ENCODE measurements at regions not wholly inside any gene's neighbourhood (a gene's known extent, or its start where the extent isn't known, plus 50 kb on each side); places are given as distances from the start of the nearest gene placed in this dataset.
"Not testable (repeated sequence)": the region's sequence is repeated elsewhere in the genome, so short reads cannot be mapped to it uniquely, and the experiment has no call there.

DNA sequence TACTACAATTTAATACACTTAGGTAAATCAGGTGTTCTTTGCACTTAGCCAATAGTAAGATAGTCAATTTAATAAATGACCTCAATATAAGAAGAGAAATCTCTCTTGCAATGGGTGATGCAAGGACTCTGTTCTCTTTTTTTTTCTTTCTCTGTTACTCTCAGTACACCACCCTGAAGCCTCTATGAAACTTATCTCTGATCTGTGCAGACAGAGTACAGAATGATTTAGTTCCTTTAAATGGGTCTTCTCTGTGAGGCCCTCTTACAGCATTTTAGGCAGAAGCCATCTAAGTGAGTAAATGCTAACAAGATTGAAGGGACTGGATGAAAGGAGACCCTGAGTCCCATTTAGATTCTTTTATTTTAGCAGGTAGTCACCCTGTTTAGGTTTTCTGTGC, 312.8 kb downstream of the RFPL4B start:
- no peak for DNase-seq

DNA sequence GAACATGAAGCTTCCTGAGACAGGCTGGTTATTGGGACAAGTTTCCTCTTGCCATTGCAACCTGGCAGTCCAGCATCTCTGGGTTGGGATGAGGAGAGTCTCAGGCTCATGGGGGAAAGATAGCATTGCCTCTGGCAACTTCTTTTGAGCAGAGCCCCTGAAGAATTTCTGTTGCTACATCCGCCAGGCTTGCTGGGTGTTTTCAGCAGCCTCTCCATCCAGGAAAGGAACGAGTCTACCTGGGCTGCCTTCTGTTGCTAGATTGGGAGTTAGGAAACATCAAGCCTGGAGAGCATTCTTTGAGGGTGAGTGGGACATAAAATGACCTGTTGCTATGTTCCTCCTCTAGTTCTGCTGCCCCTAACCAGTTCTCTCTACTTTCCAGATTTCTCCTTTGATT, 313.5 kb downstream of the RFPL4B start:
- no peak for DNase-seq

DNA sequence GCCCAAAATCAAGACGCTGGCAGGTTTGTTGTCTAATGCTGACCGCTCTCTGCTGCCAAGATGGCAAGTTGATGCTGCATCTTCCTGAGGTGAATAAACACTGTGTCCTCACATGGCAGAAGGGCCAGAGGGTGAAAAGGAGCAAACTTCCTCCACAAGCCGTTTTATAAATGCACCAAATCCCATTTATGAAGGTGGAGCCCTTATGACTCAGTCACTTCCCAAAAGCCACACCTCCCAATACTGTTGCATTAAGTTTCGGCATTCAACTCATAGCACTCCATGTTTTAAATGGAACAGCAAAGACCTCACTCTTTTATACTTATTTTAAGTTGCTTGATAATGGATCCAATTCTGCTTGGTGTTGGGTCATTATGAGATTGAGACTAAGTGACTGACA, 316.6 kb downstream of the RFPL4B start:
- DNase-seq: no peak

DNA sequence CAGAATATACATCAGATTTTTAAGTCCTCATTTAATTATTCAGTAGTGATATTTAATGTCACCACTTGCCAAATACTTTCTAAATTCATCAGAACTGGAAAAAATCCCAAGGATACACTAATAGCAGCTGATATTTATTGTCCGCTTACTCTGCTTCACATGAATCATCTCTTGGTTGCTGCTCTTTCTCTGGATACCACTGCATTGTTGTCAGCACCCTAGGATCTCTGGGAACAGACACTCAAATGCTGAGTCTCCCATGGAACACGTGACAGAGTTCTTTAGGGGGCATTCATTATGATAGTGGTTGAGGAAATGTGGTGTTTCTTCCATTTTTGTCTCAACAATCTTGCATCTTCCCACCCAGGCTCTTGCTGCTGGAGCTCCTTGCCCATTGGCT, 318.0 kb downstream of the RFPL4B start:
- no peak for DNase-seq

DNA sequence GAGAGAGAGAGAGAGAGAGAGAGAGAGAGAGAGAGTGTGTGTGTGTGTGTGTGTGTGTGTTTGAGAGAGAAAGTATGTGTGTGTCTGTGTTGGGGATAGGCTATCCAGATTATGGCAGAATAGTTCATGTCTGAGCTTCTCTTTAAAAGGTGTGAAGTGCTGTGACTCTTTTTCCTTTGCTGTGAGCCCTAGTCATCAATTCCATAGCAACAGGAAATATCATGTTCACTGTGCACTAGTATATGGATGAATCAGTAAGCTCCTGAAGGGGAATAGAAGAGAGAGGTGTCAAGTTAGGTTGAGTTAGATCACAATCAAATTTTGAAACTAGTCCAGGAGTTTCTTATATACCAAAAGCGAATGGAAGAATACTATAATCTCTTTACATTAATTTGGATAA, 318.7 kb downstream of the RFPL4B start:
- DNase-seq: no peak

DNA sequence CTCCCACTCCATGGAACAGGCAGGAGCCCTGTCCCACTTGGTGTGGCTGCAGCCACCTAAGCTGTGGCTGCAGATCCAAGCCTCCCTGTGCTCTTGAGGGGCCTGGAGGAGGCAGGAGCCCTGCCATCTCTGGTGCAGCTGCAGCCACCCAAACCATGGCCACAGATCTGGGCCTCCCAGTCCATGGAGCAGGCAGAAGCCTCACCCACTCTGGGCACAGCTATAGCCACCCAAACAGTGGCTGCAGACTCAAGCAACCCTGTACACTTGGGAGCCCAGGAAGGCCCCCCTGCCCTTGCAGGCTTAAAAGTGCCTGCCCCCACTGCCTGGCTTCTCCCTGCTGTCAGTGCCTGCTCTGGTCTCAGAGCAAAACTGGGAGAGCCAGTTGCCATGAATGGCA, 320.3 kb downstream of the RFPL4B start:
- DNase-seq: no peak

DNA sequence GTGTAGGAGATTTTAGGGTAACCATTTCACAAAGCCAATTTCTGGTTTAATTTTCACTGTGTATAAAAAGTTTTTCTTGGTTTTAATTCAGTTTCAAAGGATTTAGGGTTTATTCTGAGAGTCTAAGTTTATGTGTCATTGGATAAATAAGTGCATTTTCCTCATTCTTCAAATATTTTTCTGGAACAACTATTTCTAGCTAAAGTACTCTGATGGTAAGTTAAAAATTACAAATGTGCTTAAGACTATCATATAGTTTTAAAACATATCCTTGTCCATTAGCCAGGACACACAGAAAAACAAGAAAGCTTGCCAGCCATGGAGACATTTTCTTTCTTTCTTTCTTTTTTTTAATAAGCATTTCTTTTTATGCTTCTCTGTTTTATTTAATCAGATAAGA, 333.0 kb downstream of the RFPL4B start:
- no peak for DNase-seq

DNA sequence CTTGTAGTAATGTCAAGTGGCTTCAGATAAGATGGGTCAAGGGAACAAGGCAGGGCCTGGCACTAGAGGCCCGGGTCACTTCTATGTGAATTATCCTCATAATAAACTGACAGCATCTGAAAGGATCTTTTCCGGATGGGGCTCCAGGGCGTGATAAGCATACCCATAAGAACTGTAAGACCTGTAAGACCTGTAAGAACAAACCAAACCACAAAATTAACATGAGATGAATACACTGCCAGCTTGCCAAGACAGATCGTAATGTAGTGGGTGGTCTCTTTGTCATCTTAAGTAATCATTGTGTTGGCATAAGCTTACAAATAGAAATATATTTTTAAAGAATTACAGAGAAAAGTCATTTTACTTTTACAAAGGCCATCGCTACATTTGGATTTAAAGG, 334.9 kb downstream of the RFPL4B start:
- no peak for DNase-seq

DNA sequence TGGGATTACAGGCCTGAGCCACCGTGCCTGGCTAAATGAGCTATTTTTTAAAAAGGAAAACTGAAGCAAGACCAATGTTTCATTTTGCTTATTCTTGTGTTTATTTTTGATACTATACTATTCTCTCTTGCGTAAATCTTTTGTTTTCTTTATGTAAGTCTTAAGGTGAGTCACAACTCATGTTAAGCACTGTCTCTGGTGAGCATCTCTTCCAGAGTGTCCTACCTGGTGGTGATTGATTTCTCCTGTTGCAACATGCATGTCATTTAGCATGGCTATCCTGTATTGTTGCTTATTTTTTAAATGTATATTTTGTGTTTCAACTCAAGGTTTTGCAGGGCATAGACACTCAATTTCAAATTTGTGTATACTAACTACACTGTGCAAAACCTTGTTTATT, 336.0 kb downstream of the RFPL4B start:
- DNase-seq: no peak

DNA sequence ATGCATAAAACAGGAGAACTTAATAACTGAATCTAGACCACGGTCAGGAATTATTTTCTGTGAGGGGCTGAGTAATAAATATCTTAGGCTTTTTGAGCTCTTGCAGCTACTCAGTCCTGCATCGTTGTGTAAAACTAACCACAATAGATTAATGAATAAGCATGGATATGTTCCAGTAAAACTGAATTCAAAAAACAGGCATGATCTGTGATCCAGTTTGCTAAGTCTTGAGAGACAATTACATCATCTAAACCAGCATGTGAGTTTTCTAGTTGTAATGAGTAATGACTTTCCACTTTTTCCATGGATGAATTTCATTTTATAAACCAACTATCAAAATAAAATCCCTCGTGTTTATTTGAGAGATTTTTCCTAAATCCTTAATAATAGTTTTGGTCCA, 336.8 kb downstream of the RFPL4B start:
- no peak for DNase-seq

DNA sequence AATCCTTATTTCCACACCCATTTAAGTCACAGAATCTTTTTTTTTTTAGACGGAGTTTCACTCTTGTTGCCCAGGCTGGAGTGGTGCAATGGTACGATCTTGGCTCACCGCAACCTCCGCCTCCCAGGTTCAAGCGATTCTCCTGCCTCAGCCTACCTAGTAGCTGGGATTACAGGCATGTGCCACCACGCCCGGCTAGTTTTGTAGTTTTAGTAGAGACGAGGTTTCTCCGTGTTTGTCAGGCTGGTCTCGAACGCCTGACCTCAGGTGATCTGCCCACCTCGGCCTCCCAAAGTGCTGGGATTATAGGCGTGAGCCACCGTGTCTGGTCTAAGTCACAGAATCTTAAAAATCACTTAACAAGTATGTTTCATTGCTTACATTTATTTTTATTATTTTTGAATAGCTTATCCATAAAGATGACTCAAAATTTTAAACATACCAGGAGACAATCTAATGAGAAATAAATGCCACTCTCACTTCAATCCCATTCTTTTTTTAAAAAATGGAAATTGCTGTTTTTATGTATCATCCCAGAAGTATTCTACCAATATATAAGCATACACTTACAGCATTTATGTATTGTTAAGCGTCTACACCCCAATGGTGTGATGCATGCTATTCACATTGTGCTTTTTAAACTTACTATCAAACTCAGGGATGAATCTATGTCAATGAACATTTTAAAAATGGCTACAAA, 338.5 kb downstream of the RFPL4B start:
- DNase-seq: not testable (repeated sequence)

DNA sequence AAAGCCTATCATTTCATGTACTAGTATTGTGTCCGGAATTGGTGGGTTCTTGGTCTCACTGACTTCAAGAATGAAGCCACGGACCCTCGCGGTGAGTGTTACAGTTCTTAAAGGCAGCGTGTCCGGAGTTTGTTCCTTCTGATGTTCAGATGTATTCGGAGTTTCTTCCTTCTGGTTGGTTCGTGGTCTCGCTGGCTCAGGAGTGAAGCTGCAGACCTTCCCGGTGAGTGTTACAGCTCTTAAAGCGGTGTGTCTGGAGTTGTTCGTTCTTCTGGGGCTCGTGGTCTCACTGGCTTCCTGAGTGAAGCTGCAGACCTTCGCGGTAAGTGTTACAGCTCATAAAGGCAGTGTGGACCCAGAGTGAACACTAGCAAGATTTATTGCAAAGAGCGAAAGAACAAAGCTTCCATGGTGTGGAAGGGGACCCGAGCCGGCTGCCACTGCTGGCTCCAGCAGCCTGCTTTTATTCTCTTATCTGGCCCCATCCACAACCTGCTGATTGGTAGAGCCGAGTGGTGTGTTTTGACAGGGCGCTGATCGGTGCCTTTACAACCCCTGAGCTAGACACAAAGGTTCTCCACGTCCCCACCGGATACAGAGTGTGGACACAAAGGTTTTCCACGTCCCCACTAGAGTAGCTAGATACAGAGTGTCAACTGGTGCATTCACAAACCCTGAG, 341.5 kb downstream of the RFPL4B start:
- DNase-seq: peak; percentile 5

DNA sequence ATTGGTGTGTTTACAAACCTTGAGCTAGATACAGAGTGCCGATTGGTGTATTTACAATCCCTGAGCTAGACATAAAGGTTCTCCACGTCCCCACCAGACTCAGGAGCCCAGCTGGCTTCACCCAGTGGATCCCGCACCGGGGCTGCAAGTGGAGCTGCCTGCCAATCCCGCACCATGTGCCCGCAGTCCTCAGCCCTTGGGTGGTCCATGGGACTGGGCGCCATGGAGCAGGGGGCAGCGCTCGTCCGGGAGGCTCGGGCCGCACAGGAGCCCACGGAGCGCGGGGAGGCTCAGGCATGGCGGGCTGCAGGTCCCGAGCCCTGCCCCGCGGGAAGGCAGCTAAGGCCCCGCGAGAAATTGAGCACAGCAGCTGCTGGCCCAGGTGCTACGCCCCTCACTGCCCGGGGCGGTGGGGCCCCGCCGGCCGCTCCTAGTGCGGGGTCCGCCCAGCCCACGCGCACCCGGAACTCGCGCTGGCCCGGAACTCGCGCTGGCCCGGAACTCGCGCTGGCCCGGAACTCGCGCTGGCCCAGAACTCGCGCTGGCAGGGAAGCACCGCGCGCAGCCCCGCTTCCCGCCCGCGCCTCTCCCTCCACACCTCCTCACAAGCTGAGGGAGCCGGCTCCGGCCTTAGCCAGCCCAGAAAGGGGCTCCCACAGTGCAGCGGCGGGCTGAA, 342.2 kb downstream of the RFPL4B start:
- not testable (repeated sequence) for DNase-seq

DNA sequence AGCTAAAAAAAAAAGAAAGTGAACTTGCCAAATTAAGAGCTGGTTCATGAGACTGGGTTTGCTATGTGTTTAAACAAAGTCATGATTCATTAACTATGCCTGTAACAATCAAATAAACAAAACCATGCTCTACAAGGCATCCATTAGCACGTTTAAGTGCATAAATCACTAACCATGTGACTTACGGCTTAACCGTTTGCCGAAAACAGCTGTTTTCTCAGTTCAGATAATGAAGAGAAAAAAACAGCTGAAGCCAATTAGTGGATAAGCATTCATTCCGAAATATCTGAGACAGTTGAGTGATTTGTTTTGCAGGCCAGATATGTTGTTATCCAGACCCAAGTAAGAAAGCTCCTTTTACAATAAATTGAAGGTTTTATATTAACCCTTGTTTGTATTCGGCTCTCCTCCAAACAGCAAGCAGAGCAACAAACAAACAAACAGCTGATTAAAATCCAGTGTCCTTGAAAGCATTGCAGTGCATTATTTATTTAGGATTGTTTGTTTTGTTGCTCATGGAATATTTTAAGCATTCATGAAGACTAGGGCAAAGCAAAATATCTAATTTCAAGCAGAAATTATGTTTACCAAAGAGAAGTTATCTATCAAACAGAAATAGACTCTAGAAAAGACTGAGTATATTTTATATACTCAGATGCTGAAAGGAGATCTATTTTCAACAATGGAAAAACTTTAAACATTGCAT, 343.5 kb downstream of the RFPL4B start:
- peak; percentile 64 for DNase-seq

DNA sequence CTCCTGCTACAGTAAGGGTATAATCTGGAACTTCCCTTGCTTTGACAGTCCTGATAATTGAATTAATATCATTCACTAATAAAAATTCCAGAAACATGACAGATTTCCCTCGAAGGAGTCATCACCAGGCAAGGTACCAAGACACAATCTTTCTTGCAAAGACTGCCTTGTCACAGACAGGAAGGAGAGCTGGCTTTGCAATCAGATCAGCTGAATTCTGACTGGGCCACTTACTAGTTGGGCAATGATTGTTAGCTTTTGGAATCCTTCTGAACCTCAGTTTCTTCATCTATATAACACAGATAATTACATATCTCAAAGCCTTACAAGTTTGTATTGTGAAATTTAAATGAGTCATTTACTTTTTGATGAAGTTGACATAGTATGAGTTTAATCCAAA, 344.2 kb downstream of the RFPL4B start:
- DNase-seq: peak; percentile 4

DNA sequence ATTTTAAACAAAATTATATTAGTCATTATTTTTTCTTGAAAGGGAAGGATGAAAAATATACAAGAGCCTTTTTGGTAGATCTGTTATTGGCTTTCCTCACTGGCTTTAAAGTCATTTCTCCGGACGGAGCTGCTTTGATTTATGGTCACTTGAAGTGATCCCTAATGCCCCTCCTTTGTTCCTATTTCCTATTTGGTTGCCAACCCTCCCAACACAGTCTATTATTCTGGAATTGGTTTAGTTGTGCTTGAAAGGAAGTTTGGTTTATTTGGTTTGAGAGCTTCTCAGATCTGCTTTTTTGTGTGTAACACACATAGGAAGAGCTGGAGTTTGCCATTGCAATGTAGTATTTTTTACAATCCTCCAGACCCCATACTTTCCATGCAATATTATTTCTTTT, 347.9 kb downstream of the RFPL4B start:
- peak; percentile 17 for DNase-seq

DNA sequence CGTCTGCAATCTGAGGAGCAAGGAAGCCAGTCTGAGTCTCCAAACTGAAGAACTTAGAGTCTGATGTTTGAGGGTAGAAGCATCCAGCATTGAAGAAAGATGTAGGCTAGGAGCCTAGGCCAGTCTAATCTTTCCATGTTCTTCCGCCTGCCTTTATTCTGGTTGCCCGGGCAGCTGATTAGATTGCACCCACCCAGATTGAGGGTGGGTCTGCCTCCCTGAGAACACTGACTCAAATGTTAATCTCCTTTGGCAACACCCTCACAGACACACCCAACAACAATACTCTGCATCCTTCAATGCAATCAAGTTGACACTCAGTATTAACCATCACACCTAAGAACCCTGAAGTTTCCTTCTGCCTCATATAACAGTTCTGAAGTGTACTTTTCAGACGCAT, 350.1 kb downstream of the RFPL4B start:
- DNase-seq: no peak

DNA sequence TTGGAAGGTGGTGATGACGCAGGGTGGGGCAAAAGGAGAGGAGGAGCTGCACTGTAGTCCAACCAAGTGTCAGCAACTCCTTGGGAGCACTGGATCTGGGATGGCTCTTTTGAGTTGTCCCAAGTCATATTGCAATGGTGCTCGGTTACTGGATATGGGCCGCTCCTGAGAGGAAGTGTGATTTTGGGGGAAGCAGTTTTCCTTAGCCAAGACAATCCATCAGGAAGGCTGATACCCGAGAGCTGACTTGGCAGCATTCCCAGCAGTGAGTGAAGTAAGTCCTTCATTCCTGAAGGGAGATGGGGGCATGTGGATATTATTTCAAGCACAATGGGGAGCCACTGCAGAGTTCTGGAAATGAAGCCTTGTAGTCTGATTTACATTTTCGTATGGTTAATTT, 354.1 kb downstream of the RFPL4B start:
- no peak for DNase-seq

DNA sequence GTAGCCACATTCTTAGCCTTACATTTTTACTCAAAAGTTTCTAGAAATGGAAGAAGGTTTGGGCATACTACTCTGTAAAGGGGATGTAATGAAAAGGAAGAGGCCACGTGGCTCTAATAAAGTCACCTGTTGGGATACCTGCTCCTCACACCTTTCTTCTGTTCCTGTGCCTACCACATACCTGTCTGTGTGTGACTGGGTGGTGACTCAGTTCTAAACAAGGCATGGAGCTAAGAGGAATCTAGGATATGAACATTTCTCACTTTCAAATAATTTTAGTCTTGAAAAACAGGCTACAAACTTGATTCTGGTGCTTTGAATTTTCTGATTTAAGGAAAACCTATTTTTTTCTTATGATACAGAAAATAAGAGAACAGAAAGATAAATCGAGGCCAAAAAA, 363.6 kb downstream of the RFPL4B start:
- DNase-seq: no peak

DNA sequence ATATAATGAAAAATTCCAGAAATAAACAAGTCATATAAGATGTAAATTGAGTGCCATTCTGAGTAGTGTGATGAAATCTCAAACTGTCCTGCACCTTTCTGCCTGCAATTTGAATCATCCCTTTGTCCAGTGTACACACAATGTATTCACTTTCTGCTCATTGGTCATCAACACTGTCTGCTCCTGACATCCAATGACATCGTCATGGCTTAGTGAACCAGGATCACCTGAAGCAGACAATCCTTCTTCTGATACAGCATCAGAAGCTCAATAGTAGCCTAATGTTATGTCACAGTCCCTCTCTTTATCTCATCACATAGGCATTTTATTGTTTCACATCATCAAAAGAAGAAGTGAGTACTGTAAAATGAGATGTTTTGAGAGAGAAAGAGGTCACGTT, 366.3 kb downstream of the RFPL4B start:
- DNase-seq: no peak

DNA sequence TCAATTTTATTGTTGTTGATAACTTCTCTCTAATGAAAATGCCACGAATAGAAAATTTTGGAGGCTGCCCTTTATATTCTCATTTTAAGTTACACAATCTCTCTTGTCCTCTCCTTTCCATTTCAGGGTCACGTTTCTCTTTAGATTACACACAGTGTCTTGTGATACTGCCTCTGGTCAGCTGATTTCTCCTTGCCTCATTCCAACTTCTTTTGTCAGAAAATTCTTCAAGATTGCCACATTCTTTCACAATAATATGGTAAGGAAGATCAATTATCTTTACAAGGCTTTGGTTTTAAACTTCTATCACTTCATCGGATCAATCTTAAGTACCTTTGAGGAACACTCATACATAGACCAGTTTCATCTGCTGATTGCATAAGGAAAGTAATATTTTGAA, 370.3 kb downstream of the RFPL4B start:
- no peak for DNase-seq

DNA sequence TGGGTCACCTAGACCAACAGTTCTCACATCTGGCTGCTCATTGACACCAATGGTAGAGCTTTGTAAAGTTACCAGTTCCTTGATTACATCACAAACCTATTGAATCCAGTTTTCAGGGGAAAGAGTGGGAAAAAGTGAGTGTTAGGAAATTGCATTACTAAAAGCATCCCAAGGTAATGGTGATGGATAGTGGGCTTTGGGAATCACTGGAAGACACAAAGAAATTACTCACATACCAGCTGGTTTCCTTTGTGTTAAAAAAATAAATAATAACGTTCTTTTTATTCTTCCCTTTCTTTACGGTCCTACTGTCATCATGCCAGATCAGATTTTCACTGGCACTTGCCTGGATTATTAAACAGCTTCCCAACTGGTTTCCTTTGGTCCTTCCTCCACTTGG, 370.7 kb downstream of the RFPL4B start:
- no peak for DNase-seq

DNA sequence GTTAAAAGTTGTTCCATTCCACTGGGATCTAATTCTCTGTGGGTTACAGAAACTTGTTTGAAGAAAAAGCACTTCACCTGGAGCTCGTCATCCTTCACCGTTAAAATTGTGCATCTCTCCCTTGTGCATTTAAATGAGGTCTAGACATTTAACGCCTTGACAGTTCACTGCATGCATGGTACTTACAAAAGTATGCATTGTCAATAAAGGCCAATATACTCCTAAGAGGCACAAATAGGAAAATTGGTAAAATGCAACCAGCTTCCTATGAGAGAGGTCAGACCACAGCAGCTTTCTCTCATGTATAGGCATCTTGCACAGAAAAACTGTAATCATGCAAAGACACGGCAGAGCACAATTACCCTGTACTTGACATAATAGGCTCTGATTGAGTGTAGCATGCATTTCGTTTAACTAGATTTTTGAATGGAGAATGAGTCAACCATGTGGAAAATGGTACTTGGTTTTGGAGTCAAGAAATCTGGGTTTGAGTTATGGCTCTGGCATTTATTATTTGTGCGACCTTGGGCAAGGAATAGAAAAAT, 378.5 kb downstream of the RFPL4B start:
- DNase-seq: no peak
